H1 (cell line): ENCODE measurements at regions not wholly inside any gene's neighbourhood (a gene's known extent, or its start where the extent isn't known, plus 50 kb on each side); places are given as distances from the start of the nearest gene placed in this dataset.

Source experiments
- CTCF ChIA-PET: fragments of 300-600 bp; sonication (Branson Sonifier 250); formaldehyde crosslinking; loops from one replicate; lab custom pipeline; 2021; ENCODE audit not compliant: partially characterized antibody; lab: Charles Lee
- POLR2A ChIA-PET: fragments of 300-600 bp; sonication (Branson Sonifier 250); formaldehyde crosslinking; loops from one replicate; lab custom pipeline; 2021; ENCODE audit warnings: inconsistent platforms; ENCODE audit not compliant: partially characterized antibody; lab: Charles Lee
- DNase-seq, 2 experiments: peaks; one replicate each; pipeline versions ENCODE4 v3.0.0 to v3.0.0-alpha.2; 2010 to 2022; ENCODE audit warnings: low spot score in 2 of 2, low read depth in 1 of 2, mixed read lengths in 1 of 2
- FAIRE-seq: peaks from 2 replicates; lab custom pipeline; 2011; peaks lifted over from hg19 to GRCh38; lab: Jason Lieb, UNC
- H2AFZ ChIP-seq: 2 replicates; pipeline ENCODE4 v1.8.1; 2012; ENCODE audit warnings: low read length, inconsistent platforms
- H2AK5ac ChIP-seq: 2 replicates; pipeline ENCODE4 v1.6.1; 2013; ENCODE audit warnings: low read depth, low read length
- H2BK120ac ChIP-seq: replicated peaks from 2 replicates; pipeline ENCODE3; 2013; ENCODE audit warnings: low read depth, low read length, inconsistent platforms
- H2BK12ac ChIP-seq: 2 replicates; pipeline ENCODE4 v1.6.1; 2013; ENCODE audit warnings: low read depth, low read length
- H2BK15ac ChIP-seq: 2 replicates; pipeline ENCODE4 v1.6.1; 2013; ENCODE audit warnings: low read length
- H2BK20ac ChIP-seq: 2 replicates; pipeline ENCODE4 v1.6.1; 2013; ENCODE audit warnings: low read length
- H2BK5ac ChIP-seq: 2 replicates; pipeline ENCODE4 v1.6.1; 2013; ENCODE audit warnings: low read depth, low read length
- H3K14ac ChIP-seq: 2 replicates; pipeline ENCODE4 v1.6.1; 2013; ENCODE audit warnings: inconsistent platforms; ENCODE audit not compliant: insufficient read length
- H3K18ac ChIP-seq: 2 replicates; pipeline ENCODE4 v1.6.1; 2013; ENCODE audit warnings: low read length; ENCODE audit errors: extremely low read depth
- H3K23ac ChIP-seq: 2 replicates; pipeline ENCODE4 v1.6.1; 2013; ENCODE audit warnings: inconsistent platforms; ENCODE audit not compliant: insufficient read length
- H3K23me2 ChIP-seq: 2 replicates; pipeline ENCODE4 v1.6.1; 2013; ENCODE audit warnings: low read depth, low read length
- H3K27ac ChIP-seq: 2 replicates; pipeline ENCODE4 v1.6.1; 2011; ENCODE audit warnings: low read depth, low read length, inconsistent platforms
- H3K27me3 ChIP-seq, 4 experiments: replicated peaks in 1 of 4; 1 replicate in 1 of 4; 2 replicates in 3 of 4; pipeline versions ENCODE4 v1.6.1 to v1.8.1; 2011 to 2013; ENCODE audit warnings: low read length in 3 of 4, mild to moderate bottlenecking in 3 of 4, inconsistent platforms in 2 of 4, mixed read lengths in 2 of 4, moderate library complexity in 1 of 4; ENCODE audit not compliant: control insufficient read depth in 3 of 4, insufficient read depth in 3 of 4; ENCODE audit errors: extremely low read depth in 1 of 4
- H3K36me3 ChIP-seq, 4 experiments: 2 replicates each; pipeline versions ENCODE4 v1.6.1 to v1.8.1; 2011 to 2013; ENCODE audit warnings: mild to moderate bottlenecking in 4 of 4, low read length in 3 of 4, moderate library complexity in 2 of 4, control low read depth in 1 of 4, inconsistent platforms in 1 of 4; ENCODE audit not compliant: insufficient read depth in 4 of 4, control insufficient read depth in 2 of 4
- H3K4ac ChIP-seq: replicated peaks from 2 replicates; pipeline ENCODE3; 2013; ENCODE audit warnings: low read length, low read depth, mixed read lengths, inconsistent platforms; ENCODE audit not compliant: insufficient read length
- H3K4me1 ChIP-seq, 4 experiments: replicated peaks in 1 of 4; 1 replicate in 1 of 4; 2 replicates in 3 of 4; pipeline versions ENCODE4 v1.6.1 to v1.8.1; 2011 to 2013; ENCODE audit warnings: low read length in 3 of 4, inconsistent platforms in 2 of 4, mixed read lengths in 1 of 4; ENCODE audit not compliant: insufficient read depth in 4 of 4, control insufficient read depth in 3 of 4
- H3K4me2 ChIP-seq, 2 experiments: 2 replicates each; pipeline versions ENCODE4 v1.6.1 to v1.8.1; 2011 to 2013; ENCODE audit warnings: low read depth in 2 of 2, low read length in 2 of 2, control low read depth in 1 of 2, inconsistent platforms in 1 of 2, mild to moderate bottlenecking in 1 of 2; ENCODE audit not compliant: insufficient read depth in 1 of 2
- H3K4me3 ChIP-seq, 4 experiments: fragments of 200-600, 300-600 bp in 1 of 4; sonication (generic), shearing (Covaris generic), sonication (Bioruptor Twin) in 1 of 4; 2 replicates each; pipeline versions ENCODE4 v1.5.1 to v1.8.1; 2011 to 2016; ENCODE audit warnings: low read length in 4 of 4, low read depth in 3 of 4, control low read depth in 2 of 4, inconsistent platforms in 2 of 4, mild to moderate bottlenecking in 2 of 4, mixed read lengths in 1 of 4, moderate library complexity in 1 of 4; ENCODE audit not compliant: insufficient read depth in 2 of 4; ENCODE audit errors: extremely low read depth in 1 of 4
- H3K56ac ChIP-seq: replicated peaks from 2 replicates; pipeline ENCODE3; 2013; ENCODE audit warnings: low read depth, mild to moderate bottlenecking, mixed read lengths, low read length, inconsistent platforms; ENCODE audit not compliant: insufficient read length
- H3K79me1 ChIP-seq: 2 replicates; pipeline ENCODE4 v1.6.1; 2013; ENCODE audit warnings: low read depth, low read length, control low read depth
- H3K79me2 ChIP-seq, 2 experiments: 2 replicates each; pipeline versions ENCODE4 v1.6.1 to v1.8.1; 2012 to 2013; ENCODE audit warnings: low read length in 2 of 2, mild to moderate bottlenecking in 2 of 2, inconsistent platforms in 1 of 2; ENCODE audit not compliant: insufficient read depth in 2 of 2, control insufficient read depth in 1 of 2
- H3K9ac ChIP-seq, 4 experiments: replicated peaks in 1 of 4; 1 replicate in 1 of 4; 2 replicates in 3 of 4; pipeline versions ENCODE4 v1.6.1 to v1.8.1; 2011 to 2013; ENCODE audit warnings: low read depth in 3 of 4, low read length in 3 of 4, control low read depth in 2 of 4, mild to moderate bottlenecking in 2 of 4, moderate library complexity in 2 of 4, inconsistent platforms in 1 of 4; ENCODE audit errors: extremely low read depth in 1 of 4
- H3K9me3 ChIP-seq, 2 experiments: 2 replicates each; pipeline versions ENCODE4 v1.6.1 to v1.8.1; 2012 to 2013; ENCODE audit warnings: mild to moderate bottlenecking in 2 of 2, moderate library complexity in 2 of 2, control low read depth in 1 of 2, inconsistent platforms in 1 of 2, low read depth in 1 of 2, low read length in 1 of 2, mixed read lengths in 1 of 2; ENCODE audit not compliant: insufficient read depth in 2 of 2
- H4K20me1 ChIP-seq, 2 experiments: replicated peaks in 1 of 2; 2 replicates each; pipeline versions ENCODE3 to v1.8.1; 2011 to 2013; ENCODE audit warnings: inconsistent platforms in 2 of 2, low read length in 2 of 2, mild to moderate bottlenecking in 1 of 2; ENCODE audit not compliant: insufficient read depth in 2 of 2, control insufficient read depth in 1 of 2
- H4K5ac ChIP-seq: 2 replicates; pipeline ENCODE4 v1.6.1; 2013; ENCODE audit warnings: low read length, low read depth, mixed read lengths, inconsistent platforms; ENCODE audit not compliant: insufficient read length
- H4K8ac ChIP-seq: 2 replicates; pipeline ENCODE4 v1.8.0; 2013; ENCODE audit warnings: mild to moderate bottlenecking, moderate library complexity, low read length, inconsistent platforms; ENCODE audit not compliant: insufficient read depth; ENCODE audit errors: extremely low read depth
- H4K91ac ChIP-seq: replicated peaks from 2 replicates; pipeline ENCODE3; 2013; ENCODE audit warnings: low read length, mixed read lengths, inconsistent platforms; ENCODE audit not compliant: insufficient read length
- USF2 ChIP-seq: IDR thresholded peaks from 2 replicates; pipeline ENCODE4 v1.6.1; 2011; ENCODE audit warnings: low read length, improper control_type of control experiment
- WGBS, 2 experiments: shearing (Covaris generic) in 1 of 2; methylation state at CpG; one replicate each; pipeline versions ENCODE4 v1.1.6 to v1.1.7; 2013 to 2015; ENCODE audit warnings: low lambda C conversion rate in 2 of 2, mixed read lengths in 2 of 2, inconsistent platforms in 1 of 2, low coverage in 1 of 2, missing lambda C conversion rate in 1 of 2; ENCODE audit not compliant: insufficient replicate concordance in 2 of 2, insufficient coverage in 1 of 2, insufficient read length in 1 of 2; ENCODE audit errors: extremely low coverage in 1 of 2, missing lambda C conversion rate in 1 of 2; 5-methylcytosine and 5-hydroxymethylcytosine counted together

- H2AFZ ChIP-seq = no peak overlapping the region
- H3K4me1 ChIP-seq = no peaks in the 10 kb centered on the region; a peak in 1 of 7 replicates
- H3K36me3 ChIP-seq = peaks cover 0 to 6% (median 0%) of the 10 kb centered on the region in 4 experiments; a peak in 2 of 8 replicates
- H4K91ac ChIP-seq = no peak overlapping the region
- H3K4me3 ChIP-seq = no peak overlapping the region
- no peak overlapping the region for H4K5ac ChIP-seq
- no peak overlapping the region for H3K18ac ChIP-seq
- H3K4me2 ChIP-seq = no peak overlapping the region
- H3K27ac ChIP-seq = no peak overlapping the region
- H4K20me1 ChIP-seq = no peaks in the 10 kb centered on the region
- no peaks in the 10 kb centered on the region for H3K79me1 ChIP-seq
- POLR2A ChIA-PET = no interaction called here
- no peak overlapping the region for H2BK15ac ChIP-seq
- H2BK5ac ChIP-seq = no peak overlapping the region
- H4K8ac ChIP-seq = no peak overlapping the region
- H3K79me2 ChIP-seq = no peaks in the 10 kb centered on the region
- H3K56ac ChIP-seq = no peak overlapping the region
- no peak overlapping the region for H2BK20ac ChIP-seq
- H2BK120ac ChIP-seq = no peak overlapping the region
- FAIRE-seq = no peak
- H3K23ac ChIP-seq = no peak overlapping the region
- WGBS, 2 experiments = 96% methylated on average over 25 of the region's 28 CpGs; no CpG with 5 or more reads in 1 of the 2 experiments
- H2AK5ac ChIP-seq = no peak overlapping the region
- no peak overlapping the region for H3K9ac ChIP-seq
- TF ChIP-seq USF2 = no peak
- no peak overlapping the region for H3K4ac ChIP-seq
- peaks cover 11% of the 10 kb centered on the region in 2 experiments for H3K9me3 ChIP-seq
- no peak overlapping the region for H2BK12ac ChIP-seq
- no peak overlapping the region for H3K14ac ChIP-seq
- no peak for DNase-seq
- CTCF ChIA-PET = interaction anchor here (0.6 to 1.1 kb wide), 3 partner anchors 21 to 372 kb away, joined by 3 to 4 read pairs (median 3); no protein-coding TSS in a partner anchor
- no peaks in the 10 kb centered on the region for H3K23me2 ChIP-seq
- H3K27me3 ChIP-seq = no peaks in the 10 kb centered on the region
Observed at GRCh38 chr11:127898422-127899365, 688.7 kb downstream of the ETS1 start.
